Head of caudate nucleus (tissue), 42 donors: ENCODE measurements at regions not wholly inside any gene's neighbourhood (a gene's known extent, or its start where the extent isn't known, plus 50 kb on each side); places are given as distances from the start of the nearest gene placed in this dataset.
A peak's percentile ranks its signal among the peaks of the same experiment; 100 is the strongest.

Experiments
- DNase-seq, 42 donors: peaks; one replicate each; pipeline versions ENCODE4 v3.0.0 to v3.0.0-alpha.2; 2020 to 2021; ENCODE audit warnings: mixed read lengths in 7 of 42
- intact Hi-C: fragments of 100-400 bp; cut with DNase I; formaldehyde crosslinking; loops from one replicate; pipeline ENCODE4 v1.15.0; 2022

GRCh38 chr2:81670885-81671284 is 1366.3 kb upstream of the LRRTM1 start:
- intact Hi-C loops = no loop called here
- DNase-seq = no peak

- no peak for DNase-seq
- intact Hi-C loops = no loop called here
These were observed 1356.5 kb upstream of the LRRTM1 start for GRCh38 chr2:81661081-81661480.

GRCh38 chr2:81658227-81658626 is 1353.7 kb upstream of the LRRTM1 start:
- intact Hi-C loops = no loop called here

GRCh38 chr2:81650048-81650971 is 1345.8 kb upstream of the LRRTM1 start:
- intact Hi-C loops = no loop called here
- no peak for DNase-seq

More at GRCh38 chr2:81658227-81658626, 1353.7 kb upstream of the LRRTM1 start:
- peak in 39 of 42 donors; percentile 2 to 85 (median 52) for DNase-seq

- DNase-seq = no peak
- intact Hi-C loops = no loop called here
These were observed 1344.3 kb upstream of the LRRTM1 start for GRCh38 chr2:81648806-81649205.

- DNase-seq = no peak
- intact Hi-C loops = no loop called here
These were observed 1343.8 kb upstream of the LRRTM1 start for GRCh38 chr2:81648370-81648769.

- intact Hi-C loops = no loop called here
- DNase-seq = no peak
These were observed 1343.2 kb upstream of the LRRTM1 start for GRCh38 chr2:81647715-81648230.

GRCh38 chr2:81645745-81646301 is 1341.3 kb upstream of the LRRTM1 start:
- intact Hi-C loops = no loop called here
- DNase-seq = no peak

- intact Hi-C loops = no loop called here
- no peak for DNase-seq
These were observed 1339.6 kb upstream of the LRRTM1 start for GRCh38 chr2:81644189-81644588.

GRCh38 chr2:81624825-81625224 is 1320.3 kb upstream of the LRRTM1 start:
- intact Hi-C loops = no loop called here
- DNase-seq = no peak

- DNase-seq = no peak
- intact Hi-C loops = no loop called here
These were observed 1295.5 kb upstream of the LRRTM1 start for GRCh38 chr2:81600088-81600487.

GRCh38 chr2:81598453-81598852 is 1293.9 kb upstream of the LRRTM1 start:
- intact Hi-C loops = no loop called here
- no peak for DNase-seq

- no peak for DNase-seq
- intact Hi-C loops = no loop called here
These were observed 1284.9 kb upstream of the LRRTM1 start for GRCh38 chr2:81589406-81589805.

- intact Hi-C loops = no loop called here
- DNase-seq = no peak
These were observed 1279.0 kb upstream of the LRRTM1 start for GRCh38 chr2:81583311-81584108.

GRCh38 chr2:81576713-81577112 is 1272.2 kb upstream of the LRRTM1 start:
- intact Hi-C loops = no loop called here
- no peak for DNase-seq

- no peak for DNase-seq
- intact Hi-C loops = no loop called here
These were observed 1246.6 kb upstream of the LRRTM1 start for GRCh38 chr2:81551040-81551634.

- intact Hi-C loops = no loop called here
- no peak for DNase-seq
These were observed 1245.7 kb upstream of the LRRTM1 start for GRCh38 chr2:81550277-81550676.

- DNase-seq = peak in 2 of 42 donors; percentile 13 to 36
These were observed 1245.1 kb upstream of the LRRTM1 start for GRCh38 chr2:81549646-81550045.

GRCh38 chr2:81545626-81546025 is 1241.1 kb upstream of the LRRTM1 start:
- intact Hi-C loops = no loop called here
- DNase-seq = no peak

More at GRCh38 chr2:81549646-81550045, 1245.1 kb upstream of the LRRTM1 start:
- intact Hi-C loops = no loop called here
